ENCODE measurements at regions not wholly inside any gene's neighbourhood (a gene's known extent, or its start where the extent isn't known, plus 50 kb on each side); places are given as distances from the start of the nearest gene placed in this dataset.
A peak's percentile ranks its signal among the peaks of the same experiment; 100 is the strongest.

DNA sequence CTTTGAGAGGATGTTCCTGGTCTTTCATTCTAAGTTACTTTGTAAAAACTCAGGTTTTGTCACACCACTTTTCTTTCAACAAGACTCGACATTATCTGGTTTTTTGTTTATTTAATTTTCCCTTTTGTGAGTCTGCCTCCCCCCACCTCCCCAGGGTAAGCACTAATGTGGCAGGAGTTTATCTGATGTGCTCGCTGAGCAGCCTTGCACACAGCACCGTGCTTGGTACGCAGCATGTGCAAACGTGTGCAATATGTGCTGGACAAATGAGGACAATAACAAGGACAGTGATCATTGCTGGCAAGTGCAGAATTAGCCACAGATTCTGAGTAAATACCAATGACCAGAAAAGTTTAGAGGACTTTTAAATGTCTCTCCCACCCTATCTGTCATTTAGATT is 391.4 kb downstream of the IRS2 start:
- ATAC-seq (no peak), DNase-seq (ENCODE audit: low spot score) (no peak)
- intact Hi-C loops (cut with DNase I) = no loop called here

DNA sequence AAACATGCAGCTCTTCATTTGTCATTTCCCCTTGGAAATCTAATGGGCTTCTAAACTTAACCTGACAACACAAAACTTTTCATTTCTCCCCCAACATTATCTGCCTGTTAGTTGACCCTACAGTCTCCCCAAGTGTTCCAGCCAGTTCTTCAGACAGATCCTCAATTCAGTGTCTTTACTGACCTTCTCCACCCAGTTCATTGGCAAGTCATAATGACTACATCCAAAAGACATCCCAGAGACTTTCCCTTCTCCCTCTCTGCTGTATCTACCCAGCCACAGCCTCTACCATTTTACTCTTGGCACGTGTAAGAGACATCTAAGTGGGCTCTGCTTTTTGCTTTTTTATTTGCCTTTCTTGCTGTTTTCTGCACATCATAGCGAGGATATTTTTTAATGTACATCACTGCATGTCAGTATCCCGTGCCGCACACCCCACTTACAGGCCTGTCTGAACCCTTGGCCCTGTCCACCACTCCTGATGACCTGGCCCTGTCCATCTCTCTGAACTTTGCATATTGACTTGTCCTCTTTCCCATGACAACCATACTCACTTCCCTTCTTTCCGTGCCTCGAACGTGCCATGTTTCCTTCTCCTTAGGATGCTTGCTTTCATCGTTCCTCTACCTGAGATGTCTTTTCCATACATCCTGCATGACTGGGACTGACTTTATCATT is 391.9 kb downstream of the IRS2 start:
- intact Hi-C loops (cut with DNase I) = no loop called here
- ATAC-seq (no peak), DNase-seq (ENCODE audit: low spot score) (no peak)

DNA sequence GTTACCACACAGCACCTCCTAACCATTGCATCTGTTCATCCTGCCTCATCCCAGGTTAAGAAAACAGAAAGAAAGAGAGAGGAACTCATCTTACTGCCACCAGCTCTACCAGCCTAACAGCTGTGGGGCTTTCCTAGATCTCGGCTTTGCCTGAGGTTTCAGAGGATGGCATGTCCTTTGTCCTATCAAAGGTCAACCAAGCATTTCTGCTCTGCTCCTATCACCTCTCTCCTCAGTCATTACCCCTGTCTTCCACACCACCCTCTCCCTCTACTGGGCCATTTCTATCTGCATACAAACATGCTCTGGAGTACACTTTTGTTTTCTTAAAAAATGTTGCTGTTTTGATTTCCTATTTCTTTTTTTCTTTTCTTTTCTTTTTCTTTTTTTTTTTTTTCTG is 393.3 kb downstream of the IRS2 start:
- intact Hi-C loops (cut with DNase I) = no loop called here
- no peak for DNase-seq (ENCODE audit: low spot score)
- no peak for ATAC-seq

DNA sequence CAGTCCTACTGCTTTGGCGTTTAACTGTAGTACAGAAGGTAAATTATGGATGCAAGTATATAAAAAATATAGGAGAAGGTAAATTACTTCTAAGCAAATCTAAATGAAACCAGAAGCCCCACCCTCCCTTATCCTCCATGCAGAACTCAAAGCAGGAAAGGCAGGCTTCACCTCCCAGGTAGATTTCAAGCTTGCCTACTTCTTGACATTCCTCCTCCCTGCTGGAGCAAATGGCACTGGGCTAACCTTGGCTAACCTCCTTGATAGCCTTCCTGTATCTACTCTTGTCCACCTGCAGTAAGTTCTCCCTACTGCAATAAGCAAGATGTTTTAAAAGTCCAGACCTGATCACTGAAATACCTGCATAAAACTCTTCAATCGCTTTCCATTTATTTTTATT is 396.0 kb downstream of the IRS2 start:
- intact Hi-C loops (cut with DNase I) = no loop called here
- no peak for DNase-seq (ENCODE audit: low spot score)
- no peak for ATAC-seq

DNA sequence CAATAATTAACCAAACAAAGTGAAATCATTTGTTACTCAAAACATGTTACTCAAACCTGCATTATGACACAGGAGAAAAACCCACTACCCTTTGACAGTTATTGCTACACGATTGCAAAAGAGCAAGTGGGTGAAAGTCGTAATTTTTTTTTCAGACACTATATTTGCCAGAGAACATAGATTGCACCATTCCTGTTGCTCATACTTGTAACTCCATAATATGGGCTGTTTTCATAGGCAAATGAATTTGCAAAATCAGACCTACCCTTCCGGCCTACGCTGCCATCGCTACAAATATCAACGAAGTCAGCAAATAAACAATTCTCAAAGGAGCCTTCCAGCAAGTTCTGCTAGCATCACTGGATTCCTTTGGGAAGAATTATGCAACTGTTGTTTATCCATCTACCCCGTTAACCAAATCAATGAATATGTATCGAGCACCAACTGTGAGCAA is 396.5 kb downstream of the IRS2 start:
- no peak for DNase-seq (ENCODE audit: low spot score)
- ATAC-seq = peak; percentile 51
- intact Hi-C loops (cut with DNase I) = no loop called here

DNA sequence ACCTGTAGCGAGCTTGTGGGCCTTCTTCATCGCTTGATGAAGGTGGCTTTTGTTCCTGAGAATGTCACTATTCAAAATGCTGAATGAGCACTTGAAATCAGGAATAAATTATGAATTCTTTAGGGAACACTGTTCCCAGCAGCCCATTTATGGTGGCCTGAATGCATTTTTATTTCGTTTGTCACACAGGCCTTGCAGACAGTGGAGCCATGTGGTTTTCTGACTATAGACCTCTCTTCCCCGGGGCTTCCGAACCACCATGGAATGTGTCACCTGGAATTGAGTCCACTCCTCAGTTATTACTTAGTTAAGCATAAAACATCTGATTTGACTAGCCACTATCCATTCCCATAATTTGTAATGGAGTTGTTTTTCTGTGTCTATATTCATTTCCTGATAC is 396.9 kb downstream of the IRS2 start:
- no peak for ATAC-seq

DNA sequence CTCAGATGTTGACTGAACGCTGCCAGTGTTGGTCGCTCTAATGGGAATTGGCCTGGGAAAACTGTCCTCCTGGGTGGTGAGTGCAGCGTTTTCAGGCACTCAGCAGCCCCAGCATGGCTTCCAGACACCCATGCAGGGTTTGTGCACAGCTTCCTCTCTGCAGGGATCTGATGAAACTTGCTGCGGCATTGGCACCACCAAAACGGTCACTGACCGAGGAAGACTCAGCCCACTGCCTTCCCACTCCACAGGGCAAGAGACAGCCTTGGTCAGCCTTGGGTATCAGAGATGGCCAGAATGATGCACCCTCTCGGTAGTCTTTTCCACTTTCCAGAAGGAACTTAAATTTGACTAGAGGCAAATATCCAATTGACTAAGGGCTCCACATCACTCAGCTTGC is 398.9 kb downstream of the IRS2 start:
- ATAC-seq (no peak), DNase-seq (ENCODE audit: low spot score) (no peak)
- intact Hi-C loops (cut with DNase I) = no loop called here

More for the DNA sequence above, 396.9 kb downstream of the IRS2 start:
- no peak for DNase-seq (ENCODE audit: low spot score)
- intact Hi-C loops (cut with DNase I) = no loop called here

DNA sequence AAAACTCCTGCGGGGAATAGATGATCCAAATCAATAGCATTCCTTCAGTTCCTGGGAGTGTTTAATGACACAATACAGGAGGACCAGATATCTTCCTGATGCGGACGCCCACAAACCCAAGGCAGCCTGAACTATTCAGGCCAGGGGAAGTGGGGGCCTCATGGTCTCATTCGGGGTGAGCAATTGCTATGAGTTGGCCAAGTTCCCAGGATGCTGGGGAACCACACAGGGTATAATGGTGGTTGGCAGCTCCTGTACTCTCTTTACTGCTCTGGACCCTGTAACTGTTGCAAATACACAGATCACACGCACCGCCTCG is 401.2 kb downstream of the IRS2 start:
- DNase-seq (ENCODE audit: low spot score) = no peak
- no peak for ATAC-seq
- intact Hi-C loops (cut with DNase I) = no loop called here

DNA sequence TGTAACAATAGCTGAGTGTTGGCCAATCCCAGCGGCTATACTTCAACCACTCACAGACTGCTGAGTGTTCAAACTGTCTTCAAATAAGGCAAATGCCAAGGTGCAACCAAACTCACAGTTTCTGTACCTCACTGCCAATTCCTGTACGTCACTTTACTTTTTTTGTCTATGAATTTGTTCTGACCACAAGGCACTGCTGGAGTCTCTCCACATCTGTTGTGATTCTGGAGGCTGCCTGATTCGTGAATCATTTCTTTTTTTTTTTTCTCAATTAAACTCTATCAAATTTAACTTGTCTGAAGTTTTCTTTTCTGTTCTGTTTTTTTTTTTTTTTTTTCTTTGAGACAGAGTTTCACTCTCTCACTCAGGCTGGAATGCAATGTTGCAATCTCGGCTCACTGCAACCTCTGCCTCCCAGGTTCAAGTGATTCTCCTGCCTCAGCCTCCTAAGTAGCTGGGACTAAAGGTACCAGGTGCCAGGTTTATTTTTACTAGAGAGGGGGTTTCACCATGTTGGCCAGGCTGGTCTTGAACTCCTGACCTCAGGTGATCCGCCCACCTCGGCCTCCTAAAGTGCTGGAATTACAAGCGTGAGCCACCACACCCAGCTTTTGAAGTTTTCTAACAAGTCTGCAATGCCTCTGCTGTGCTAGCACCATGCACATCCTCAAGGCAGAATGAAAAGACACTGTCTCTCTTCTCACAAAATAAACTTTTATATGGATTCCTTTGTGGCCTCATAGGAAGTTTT is 401.7 kb downstream of the IRS2 start:
- intact Hi-C loops (cut with DNase I) = no loop called here
- DNase-seq (ENCODE audit: low spot score) (no peak), ATAC-seq (no peak)

DNA sequence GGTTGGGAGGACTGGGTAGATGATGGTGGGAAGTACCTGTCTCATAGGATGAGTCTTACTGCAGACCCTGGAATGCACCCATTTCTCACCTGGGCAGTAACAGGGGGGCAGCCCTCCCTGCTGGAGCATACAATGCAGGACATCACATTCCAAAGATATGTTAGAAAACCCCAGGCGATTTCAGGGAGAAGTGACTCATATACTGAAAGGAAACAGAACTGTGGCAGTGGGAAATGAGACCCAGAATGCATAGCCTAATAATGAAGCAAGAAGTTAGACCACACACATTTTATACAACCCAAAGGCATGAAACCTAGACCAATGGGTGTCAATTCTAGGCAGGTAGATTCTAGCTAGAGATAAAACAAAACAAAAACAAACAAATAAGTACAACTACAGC is 402.7 kb downstream of the IRS2 start:
- intact Hi-C loops (cut with DNase I) = no loop called here
- ATAC-seq (no peak), DNase-seq (ENCODE audit: low spot score) (no peak)

DNA sequence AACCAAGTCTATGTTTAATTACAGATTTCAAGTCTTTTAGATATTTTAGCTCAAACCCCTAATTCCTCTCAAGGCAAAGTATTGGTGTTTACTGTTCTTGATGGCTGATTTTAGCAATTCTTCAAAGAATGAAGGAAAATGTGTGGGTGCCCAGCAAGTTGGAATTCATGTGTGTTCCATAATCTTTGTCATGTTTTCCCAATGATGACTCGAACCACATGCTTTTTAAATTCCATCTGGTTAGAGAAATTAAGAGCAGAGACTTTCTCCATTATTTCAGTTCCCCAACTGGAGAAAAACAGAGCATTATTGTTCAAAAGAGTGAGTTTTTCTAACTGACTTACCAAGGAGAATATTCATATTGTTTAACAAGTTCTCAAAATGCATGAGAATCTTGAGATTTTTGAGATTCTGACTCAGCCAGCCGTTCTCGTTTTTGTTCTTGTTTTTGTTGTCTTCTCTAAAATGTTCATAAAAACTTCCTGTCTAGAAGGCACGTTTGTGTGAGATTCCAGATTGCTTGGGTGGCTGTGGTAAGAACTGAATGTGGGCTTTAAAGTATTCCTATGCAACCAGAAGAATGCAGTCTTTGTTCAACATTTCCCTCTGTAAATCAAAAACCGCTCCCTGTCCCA is 404.7 kb downstream of the IRS2 start:
- no peak for ATAC-seq
- intact Hi-C loops (cut with DNase I) = no loop called here
- no peak for DNase-seq (ENCODE audit: low spot score)

DNA sequence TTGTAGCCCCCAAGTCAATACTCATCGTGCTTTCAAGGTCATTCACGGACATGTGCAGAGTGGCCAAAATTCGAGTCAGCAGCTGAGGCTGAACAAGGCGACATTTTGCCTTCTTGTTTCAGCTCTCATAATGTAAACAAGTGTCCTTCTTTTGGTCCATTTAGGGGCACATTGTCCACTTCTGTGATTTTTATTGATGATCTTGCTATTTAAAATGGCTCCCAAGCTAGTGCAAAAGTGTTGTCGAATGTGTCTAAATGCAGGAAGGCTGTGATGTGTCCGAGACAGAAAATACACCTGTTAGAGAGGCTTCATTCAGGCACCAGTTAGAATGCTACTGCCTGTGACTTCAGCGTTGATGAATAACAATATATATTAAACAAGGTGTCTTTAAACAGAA is 405.9 kb downstream of the IRS2 start:
- no peak for DNase-seq (ENCODE audit: low spot score)
- intact Hi-C loops (cut with DNase I) = no loop called here
- no peak for ATAC-seq

DNA sequence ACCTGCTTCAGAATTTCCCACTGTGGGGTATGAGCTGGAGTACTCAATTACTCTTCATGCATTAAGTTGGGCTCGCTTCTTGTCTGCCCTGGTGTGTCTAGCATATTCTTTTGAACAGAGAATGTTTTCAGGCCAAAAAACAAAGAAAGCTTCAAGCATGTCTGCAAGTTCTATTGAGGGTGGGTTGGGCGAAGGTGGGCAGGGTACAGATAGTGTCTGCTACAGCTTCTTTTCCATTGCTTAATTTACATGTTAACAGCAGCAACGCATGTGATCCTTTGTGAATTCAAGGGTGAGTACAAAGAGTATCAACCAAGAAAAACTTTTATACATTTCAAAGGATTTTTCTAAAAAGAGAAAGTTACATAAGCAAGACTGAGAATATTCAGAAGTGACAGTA is 406.5 kb downstream of the IRS2 start:
- intact Hi-C loops (cut with DNase I) = no loop called here

DNA sequence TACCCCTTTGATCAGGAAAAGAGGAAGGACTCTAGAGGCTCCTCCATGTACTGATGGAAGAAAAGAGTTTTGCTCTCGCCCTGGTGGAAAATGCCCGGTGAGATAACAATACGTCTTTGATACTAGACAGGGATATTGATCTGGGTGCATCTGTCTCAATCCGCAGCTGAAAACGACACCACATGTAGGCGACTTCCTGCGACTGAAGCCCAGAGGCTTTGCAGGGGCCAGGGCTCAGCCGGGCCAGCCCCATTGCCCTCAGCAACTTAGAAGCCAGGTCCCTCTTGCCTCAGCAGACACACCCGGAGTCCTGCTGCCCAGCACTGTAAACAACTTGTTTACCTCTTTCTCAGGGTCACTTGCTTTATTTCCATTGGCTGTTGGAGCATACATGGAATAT is 409.4 kb downstream of the IRS2 start:
- no peak for ATAC-seq
- intact Hi-C loops (cut with DNase I) = no loop called here

More for the DNA sequence above, 406.5 kb downstream of the IRS2 start:
- no peak for ATAC-seq
- no peak for DNase-seq (ENCODE audit: low spot score)

DNA sequence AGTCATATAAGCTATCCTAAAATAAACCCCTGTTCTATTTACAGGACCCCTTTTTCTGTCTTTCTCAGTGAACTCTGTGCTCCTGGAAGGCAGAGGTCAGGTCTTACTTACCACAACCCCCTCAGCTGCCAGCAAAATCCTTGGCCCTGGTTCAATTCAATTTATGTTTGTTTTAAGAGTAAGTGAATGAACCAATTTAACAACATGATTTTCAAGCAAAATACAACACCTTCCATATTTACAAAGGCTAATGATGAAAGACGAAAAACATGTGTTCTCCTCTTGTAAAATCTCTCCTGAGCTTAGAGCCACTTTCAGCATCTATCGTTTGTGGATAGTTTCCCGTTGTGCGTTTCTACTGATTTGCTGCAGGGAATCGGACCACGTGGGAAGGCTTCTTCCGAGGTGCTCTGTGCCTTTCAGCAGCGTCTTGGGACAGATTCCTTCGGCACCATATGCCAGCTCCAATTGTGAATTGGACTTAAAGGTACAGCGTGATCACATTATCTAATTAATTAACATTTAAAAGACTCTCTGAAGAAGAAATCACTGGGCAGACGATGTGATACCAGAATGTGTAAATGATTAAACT is 411.7 kb downstream of the IRS2 start:
- no peak for DNase-seq (ENCODE audit: low spot score)
- intact Hi-C loops (cut with DNase I) = no loop called here
- no peak for ATAC-seq

More for the DNA sequence above, 409.4 kb downstream of the IRS2 start:
- DNase-seq (ENCODE audit: low spot score) = no peak

DNA sequence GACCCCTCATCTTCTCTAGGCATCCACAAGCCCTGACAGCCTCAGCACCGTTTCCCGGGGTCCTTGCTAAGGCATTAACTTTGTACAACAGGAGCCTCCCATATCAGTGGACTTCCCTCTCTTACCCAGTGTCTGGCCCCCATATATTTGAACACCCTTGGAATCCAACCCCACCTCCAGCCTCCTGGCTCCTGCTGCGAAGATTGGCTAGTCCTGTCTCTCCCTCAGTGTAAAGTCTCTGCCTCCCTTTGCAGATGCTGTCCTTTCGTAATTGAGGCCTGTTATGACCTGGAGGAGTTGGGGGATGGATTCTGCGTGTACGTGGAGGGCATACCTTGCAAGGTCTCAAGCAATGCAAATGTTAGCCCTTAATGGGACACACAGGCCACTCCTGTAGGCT is 413.7 kb downstream of the IRS2 start:
- intact Hi-C loops (cut with DNase I) = no loop called here
- ATAC-seq = no peak
- DNase-seq (ENCODE audit: low spot score) = no peak

DNA sequence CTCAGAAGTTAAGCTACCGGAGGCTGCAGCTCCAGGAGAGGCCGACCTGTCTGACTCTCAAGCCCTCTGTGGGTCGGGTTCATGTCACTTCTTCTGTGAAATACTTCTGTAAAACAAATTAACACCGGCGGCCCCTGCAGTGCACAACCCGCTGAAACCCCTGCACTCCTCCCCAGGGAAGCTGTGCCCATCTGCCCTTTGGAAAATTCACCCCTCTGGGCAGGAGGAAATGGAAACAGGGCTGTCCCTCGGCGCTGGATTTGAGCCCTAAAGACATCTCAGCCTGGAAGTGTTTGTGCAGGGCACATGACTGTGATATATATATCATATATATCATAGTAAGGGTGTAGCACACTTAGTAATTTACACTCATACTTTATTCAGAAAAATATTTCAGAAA is 415.3 kb downstream of the IRS2 start:
- intact Hi-C loops (cut with DNase I) = no loop called here
- ATAC-seq = no peak
- no peak for DNase-seq (ENCODE audit: low spot score)

DNA sequence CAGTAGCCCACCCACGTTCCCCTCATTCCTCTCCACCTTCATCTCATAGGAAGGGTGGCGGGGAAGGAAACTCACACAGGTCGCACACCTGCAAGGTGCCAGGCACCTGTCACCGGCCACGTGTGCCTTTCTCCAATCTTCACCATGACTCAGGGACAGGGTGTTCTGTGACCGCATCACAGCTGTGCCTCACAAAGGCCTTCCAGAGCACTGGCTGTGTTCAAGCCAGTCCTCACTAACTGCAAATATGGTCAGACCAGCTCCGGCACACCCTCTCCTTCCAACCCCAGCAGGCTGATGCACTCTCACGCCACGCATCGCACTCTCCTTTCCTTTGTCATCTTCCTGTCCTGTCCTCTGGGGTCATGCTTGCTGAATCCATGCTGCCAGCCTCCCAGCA is 415.9 kb downstream of the IRS2 start:
- no peak for ATAC-seq
- intact Hi-C loops (cut with DNase I) = no loop called here
- no peak for DNase-seq (ENCODE audit: low spot score)

DNA sequence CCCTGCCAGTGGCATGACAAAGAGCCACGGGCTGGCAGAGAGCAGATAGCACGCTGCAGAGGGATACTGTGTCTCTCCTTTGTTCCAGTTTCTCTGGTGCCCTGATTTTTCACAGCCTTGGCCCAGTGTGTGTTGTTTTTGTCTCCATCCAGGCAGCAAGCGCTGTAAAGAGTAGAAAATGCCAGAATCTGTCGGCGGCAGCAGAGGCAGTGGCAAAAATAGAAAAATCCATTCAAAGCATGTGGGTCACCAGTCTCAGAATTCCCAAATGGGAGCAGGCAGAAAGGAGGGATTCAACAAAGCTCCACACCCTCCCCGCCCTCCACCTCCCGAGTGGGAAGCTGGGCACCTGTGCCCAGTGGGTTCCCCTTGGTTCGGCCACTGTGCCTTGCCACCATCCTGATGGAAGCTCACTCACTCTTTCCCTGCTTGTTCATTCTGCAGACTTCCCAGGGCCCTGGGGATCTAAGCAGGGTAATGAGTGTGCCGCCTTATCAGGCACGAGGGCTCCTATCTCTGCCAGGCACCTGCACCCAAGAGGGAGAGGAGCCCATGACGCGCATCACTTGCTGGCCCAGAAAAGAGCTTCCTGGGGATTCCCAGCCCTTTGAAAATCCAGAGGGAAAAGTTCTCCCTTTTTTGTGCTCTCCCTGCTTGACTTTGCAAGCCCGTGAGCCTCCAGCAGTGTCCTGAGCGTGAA is 416.9 kb downstream of the IRS2 start:
- intact Hi-C loops (cut with DNase I) = no loop called here
- ATAC-seq (peak; percentile 44), DNase-seq (ENCODE audit: low spot score) (no peak)

DNA sequence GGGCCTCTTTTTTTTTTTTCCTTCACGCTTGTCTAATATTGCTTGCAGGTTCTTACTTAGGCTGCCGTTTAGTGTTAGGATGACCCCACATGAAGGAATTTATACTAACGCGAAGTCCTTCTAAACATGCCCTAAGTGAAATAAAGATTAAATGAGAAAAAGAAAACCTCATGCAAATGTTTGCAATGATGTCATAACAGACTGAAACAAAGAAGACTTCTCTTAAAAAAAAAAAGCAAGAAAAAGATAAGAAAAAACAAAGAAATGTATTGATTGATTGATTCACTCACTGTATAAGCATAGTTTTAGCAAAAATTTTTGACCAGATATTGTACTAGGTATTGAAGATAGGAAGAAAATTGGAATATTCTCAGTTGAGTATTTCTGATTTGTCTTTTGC is 418.2 kb downstream of the IRS2 start:
- DNase-seq (ENCODE audit: low spot score) (no peak), ATAC-seq (no peak)
- intact Hi-C loops (cut with DNase I) = no loop called here

Data from sciatic nerve (tissue), 2 donors.